HG03097 (cell line): ENCODE measurements at regions not wholly inside any gene's neighbourhood (a gene's known extent, or its start where the extent isn't known, plus 50 kb on each side); places are given as distances from the start of the nearest gene placed in this dataset.

Experiments
- ATAC-seq: cut with Tn5 transposase; IDR thresholded peaks from one replicate; pipeline ENCODE4 v1.9.1; 2021; ENCODE audit not compliant: unreplicated experiment, low FRiP score

- no peak for ATAC-seq
Measured at GRCh38 chr14:42378274-42378673, 771.6 kb downstream of the LRFN5 start.

- no peak for ATAC-seq
Measured at GRCh38 chr14:42374332-42374731, 767.7 kb downstream of the LRFN5 start.

GRCh38 chr14:42370056-42370455 lies 763.4 kb downstream of the LRFN5 start:
- no peak for ATAC-seq

- no peak for ATAC-seq
Measured at GRCh38 chr14:42368234-42368633, 761.6 kb downstream of the LRFN5 start.

- ATAC-seq: no peak
Measured at GRCh38 chr14:42353315-42353714, 746.6 kb downstream of the LRFN5 start.

DNA sequence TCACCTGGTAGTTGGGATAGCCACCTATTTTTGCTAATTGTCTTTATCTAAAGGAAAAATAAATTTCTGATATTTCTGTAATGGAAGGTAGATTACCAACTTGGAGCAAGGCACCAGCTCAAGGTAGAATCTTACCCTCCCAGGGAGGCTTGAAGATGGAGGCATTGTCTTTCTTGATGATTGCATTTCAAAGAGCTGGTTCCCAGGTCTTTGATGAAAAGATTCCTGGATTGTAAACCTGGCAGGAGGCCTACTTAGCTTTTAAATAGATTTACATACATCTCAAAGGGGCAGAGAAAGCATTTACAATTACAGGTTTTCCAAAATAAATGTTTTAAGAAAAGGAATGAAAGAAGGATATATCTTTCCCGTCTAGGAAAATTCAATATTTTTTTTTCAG lies 729.2 kb downstream of the LRFN5 start:
- no peak for ATAC-seq

- no peak for ATAC-seq
Measured at GRCh38 chr14:42334931-42335330, 728.3 kb downstream of the LRFN5 start.

DNA sequence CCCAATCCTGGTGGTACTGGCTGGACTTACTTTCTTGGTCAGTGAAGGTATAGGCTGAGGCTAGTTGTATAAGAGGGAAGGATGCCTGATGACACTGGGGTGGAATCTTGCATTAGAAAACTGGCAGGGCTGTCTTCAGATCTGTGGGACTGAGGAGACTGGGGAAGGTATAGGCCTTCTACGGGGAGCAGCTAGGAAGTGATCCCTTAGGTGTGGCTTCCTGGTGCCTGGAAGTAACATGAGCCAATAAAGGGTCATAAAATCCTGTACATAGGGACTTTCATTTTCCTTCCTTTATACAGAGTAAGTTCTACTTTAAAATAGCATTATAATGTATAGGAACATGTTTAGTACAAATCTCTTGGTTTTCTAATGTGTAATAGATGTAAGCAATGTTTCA lies 716.8 kb downstream of the LRFN5 start:
- ATAC-seq: no peak

GRCh38 chr14:42322531-42323284 lies 716.0 kb downstream of the LRFN5 start:
- no peak for ATAC-seq

DNA sequence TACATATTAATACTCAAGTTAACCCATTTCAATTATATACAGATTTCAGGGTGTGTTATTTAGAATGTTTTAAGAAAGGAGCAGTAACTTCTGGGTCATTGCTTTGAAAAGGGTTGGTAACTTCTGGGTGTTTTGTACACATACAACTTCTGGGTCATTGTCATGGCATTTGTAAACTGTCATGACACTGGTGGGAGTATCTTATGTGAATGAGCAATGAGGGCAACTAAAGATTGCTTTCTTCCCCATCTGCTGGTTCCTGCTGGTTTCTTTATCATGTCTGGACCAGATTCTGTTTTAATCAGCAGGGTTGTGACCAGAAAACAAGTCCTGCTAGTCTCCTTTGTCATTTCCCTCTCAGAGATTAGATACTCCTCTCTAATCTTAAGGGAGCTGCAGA lies 713.3 kb downstream of the LRFN5 start:
- no peak for ATAC-seq

DNA sequence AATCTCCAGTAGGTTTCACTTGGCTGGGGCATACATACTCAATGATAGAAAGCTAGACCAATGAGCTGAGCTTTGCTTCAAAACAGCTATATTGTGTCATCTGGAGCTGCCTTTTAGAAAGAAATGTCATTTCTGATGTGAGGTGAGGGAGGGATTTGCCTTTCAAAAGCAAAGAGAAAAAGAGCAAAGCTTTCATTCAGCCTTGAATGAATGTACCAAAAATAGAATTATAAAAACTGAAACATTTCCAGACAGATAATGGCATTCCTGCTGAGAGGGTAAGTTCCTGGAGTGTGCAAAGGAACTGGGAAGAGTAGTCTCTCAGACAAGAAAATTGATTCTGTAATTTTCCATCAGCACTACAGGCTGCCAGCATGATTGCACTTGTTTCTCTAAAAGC lies 710.0 kb downstream of the LRFN5 start:
- ATAC-seq: no peak

- ATAC-seq: no peak
Measured at GRCh38 chr14:42311876-42312275, 705.2 kb downstream of the LRFN5 start.

GRCh38 chr14:42307239-42307825 lies 700.7 kb downstream of the LRFN5 start:
- ATAC-seq: no peak

DNA sequence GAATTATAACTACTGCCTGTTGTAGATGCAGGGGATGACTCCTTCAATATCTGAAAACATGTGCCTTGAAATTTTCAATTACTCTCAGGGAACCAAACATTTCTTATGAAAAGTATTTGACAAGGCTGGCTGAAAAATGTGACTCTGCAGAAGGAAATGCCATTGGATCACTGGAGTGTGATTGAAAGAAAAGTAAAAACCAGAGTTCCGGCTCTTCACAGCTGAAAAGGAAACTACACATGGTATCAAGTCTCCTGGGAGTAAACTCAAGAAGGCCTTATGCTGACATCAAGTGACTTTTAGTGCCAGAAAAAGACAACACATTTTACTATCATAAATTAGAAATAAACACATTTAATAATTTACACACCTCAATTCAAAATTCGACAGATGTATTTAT lies 693.0 kb downstream of the LRFN5 start:
- ATAC-seq: peak; percentile 95

DNA sequence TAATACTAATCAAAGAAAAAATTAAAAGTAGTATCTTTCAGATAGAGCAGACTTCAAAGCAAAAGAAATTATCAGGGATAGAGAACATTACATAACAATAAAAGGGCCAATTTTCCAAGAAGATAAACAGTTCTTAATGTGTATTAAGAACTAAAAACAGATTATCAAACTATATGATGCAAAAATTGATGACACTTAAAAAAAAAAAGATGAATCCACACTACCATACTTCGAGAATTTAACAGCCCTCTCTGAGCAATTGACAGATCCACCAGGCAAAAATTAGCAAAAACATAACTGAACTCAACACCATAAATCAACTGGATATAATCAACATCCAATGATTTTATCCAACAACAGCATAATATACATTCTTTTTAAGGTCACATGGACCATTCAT lies 686.5 kb downstream of the LRFN5 start:
- no peak for ATAC-seq

DNA sequence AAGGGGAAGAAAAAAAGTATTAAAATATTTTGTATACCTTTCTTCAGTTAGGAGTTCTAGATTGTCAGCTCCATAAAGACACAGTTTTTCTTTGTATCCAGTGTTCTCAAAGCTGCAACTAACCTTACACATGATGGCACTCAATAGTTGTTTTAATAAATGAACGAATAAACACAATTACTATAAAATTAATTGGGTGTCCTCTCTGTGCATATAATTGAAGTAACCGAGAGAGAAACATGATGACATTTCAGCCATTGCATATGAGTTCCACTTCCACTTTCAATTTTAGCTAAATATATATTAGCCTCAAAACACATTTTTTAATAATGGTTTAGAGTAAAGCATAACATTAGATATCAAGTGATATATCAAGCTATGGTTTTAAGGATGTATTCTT lies 671.2 kb downstream of the LRFN5 start:
- ATAC-seq: no peak

- no peak for ATAC-seq
Measured at GRCh38 chr14:42269234-42269633, 662.6 kb downstream of the LRFN5 start.

- no peak for ATAC-seq
Measured at GRCh38 chr14:42248131-42248530, 641.5 kb downstream of the LRFN5 start.

GRCh38 chr14:42241101-42241500 lies 634.4 kb downstream of the LRFN5 start:
- ATAC-seq: no peak

GRCh38 chr14:42229976-42230375 lies 623.3 kb downstream of the LRFN5 start:
- ATAC-seq: no peak

GRCh38 chr14:42229294-42229693 lies 622.6 kb downstream of the LRFN5 start:
- ATAC-seq: no peak

DNA sequence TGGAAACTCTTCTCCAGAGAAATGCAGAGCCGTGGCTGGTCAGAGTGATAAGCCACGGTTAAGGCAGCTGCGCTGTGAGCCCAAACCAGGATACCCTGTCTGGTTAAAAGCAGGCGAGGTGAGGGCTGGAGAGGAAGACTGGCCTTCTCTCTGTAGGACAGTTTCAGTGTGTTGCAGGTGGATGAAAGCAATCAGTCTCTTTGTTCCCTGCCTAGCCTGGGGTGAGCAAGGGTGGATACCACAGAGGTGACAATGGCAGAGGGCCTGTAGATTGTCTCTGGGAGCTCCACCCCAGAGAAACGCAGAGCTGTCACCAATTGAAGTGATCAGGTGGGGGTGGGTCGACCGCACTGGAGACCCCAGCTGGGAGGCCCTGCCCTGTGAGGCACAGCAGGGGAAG lies 621.9 kb downstream of the LRFN5 start:
- ATAC-seq: no peak
